GM12878 (cell line): ENCODE measurements at regions not wholly inside any gene's neighbourhood (a gene's known extent, or its start where the extent isn't known, plus 50 kb on each side); places are given as distances from the start of the nearest gene placed in this dataset.

Experiments
- ATAC-seq: fragments of 200-7000 bp; cut with Tn5 transposase; 3 replicates; pipeline ENCODE4 v1.9.1; 2020; ENCODE audit warnings: mild to moderate bottlenecking, moderate library complexity
- BruUV-seq: library from RNA; stranded (reverse); fragments of 400-500 nt; replicated peaks from 2 replicates; lab custom pipeline; 2021; lab: Mats Ljungman, UMichigan
- CTCF ChIA-PET: fragments of 300-600 bp; sonication (Branson Sonifier 250); formaldehyde crosslinking; extraction: SDS; loops from one replicate; lab custom pipeline; 2021; ENCODE audit warnings: inconsistent platforms; lab: Yijun Ruan, JAX
- POLR2A ChIA-PET: fragments of 350-600 bp; formaldehyde crosslinking; extraction: SDS; loops from one replicate; lab custom pipeline; 2021; ENCODE audit warnings: inconsistent platforms; lab: Charles Lee
- RAD21 ChIA-PET: fragments of 300-600 bp; sonication (Branson Sonifier 250); formaldehyde crosslinking; loops from one replicate; lab custom pipeline; 2023; ENCODE audit warnings: antibody characterized with exemption; ENCODE audit not compliant: unreplicated experiment; lab: Charles Lee
- SMC1A ChIA-PET: fragments of 300-600 bp; sonication (Branson Sonifier 250); formaldehyde crosslinking; loops from one replicate; lab custom pipeline; 2023; ENCODE audit not compliant: unreplicated experiment, uncharacterized antibody; lab: Charles Lee
- DNase-seq: peaks from one replicate; pipeline ENCODE4 v3.0.0-alpha.2; 2011; ENCODE audit warnings: low read depth, low spot score
- FAIRE-seq: peaks from 3 replicates; lab custom pipeline; 2011; peaks lifted over from hg19 to GRCh38; lab: Jason Lieb, UNC
- H2AFZ ChIP-seq: 2 replicates; pipeline ENCODE4 v1.6.0; 2011; ENCODE audit warnings: low read depth, low read length, control low read depth; ENCODE audit not compliant: control insufficient read depth
- H3K27ac ChIP-seq: 2 replicates; pipeline ENCODE4 v1.5.1; 2011; ENCODE audit warnings: control low read depth; ENCODE audit not compliant: control insufficient read depth, insufficient read depth
- H3K27me3 ChIP-seq, 2 experiments: replicated peaks in 1 of 2; 2 replicates each; pipeline versions ENCODE4 v1.6.0 to v1.6.1; 2011; ENCODE audit warnings: low read length in 1 of 2; ENCODE audit not compliant: control insufficient read depth in 2 of 2, insufficient read depth in 2 of 2
- H3K36me3 ChIP-seq, 2 experiments: 2 replicates each; pipeline ENCODE4 v1.5.1; 2011; ENCODE audit warnings: low read length in 1 of 2; ENCODE audit not compliant: control insufficient read depth in 2 of 2, insufficient read depth in 2 of 2
- H3K4me1 ChIP-seq: 2 replicates; pipeline ENCODE4 v1.6.1; 2011; ENCODE audit warnings: mild to moderate bottlenecking, low read length, moderate library complexity, mixed read lengths; ENCODE audit not compliant: control insufficient read depth, insufficient read depth
- H3K4me2 ChIP-seq: 2 replicates; pipeline ENCODE4 v1.6.0; 2011; ENCODE audit warnings: control low read depth; ENCODE audit not compliant: control insufficient read depth, insufficient read depth
- H3K4me3 ChIP-seq: fragments of 200-600 bp; sonication (generic); 2 replicates; pipeline ENCODE4 v1.5.1; 2016
- H3K79me2 ChIP-seq: 2 replicates; pipeline ENCODE4 v1.6.0; 2011; ENCODE audit warnings: low read length; ENCODE audit not compliant: control insufficient read depth, insufficient read depth
- H3K9ac ChIP-seq: 2 replicates; pipeline ENCODE4 v1.8.0; 2011; ENCODE audit warnings: low read length, control low read depth, mixed read lengths; ENCODE audit not compliant: control insufficient read depth, insufficient read depth
- H3K9me3 ChIP-seq: replicated peaks from 3 replicates; pipeline ENCODE4 v1.5.1; 2011; ENCODE audit warnings: mild to moderate bottlenecking, low read length; ENCODE audit not compliant: control insufficient read depth, insufficient read depth
- H4K20me1 ChIP-seq: 2 replicates; pipeline ENCODE4 v1.6.0; 2011; ENCODE audit not compliant: control insufficient read depth, insufficient read depth
- BMI1 ChIP-seq: fragments of 450-650 bp; IDR thresholded peaks from 2 replicates; pipeline ENCODE4 v1.6.1; 2016; ENCODE audit warnings: mild to moderate bottlenecking, moderate library complexity, borderline replicate concordance
- KAT2A ChIP-seq: conservative IDR thresholded peaks from 2 replicates; pipeline ENCODE4 v1.6.1; 2011; ENCODE audit warnings: low read depth, low read length; ENCODE audit not compliant: control insufficient read depth
- POLR2AphosphoS2 ChIP-seq: IDR thresholded peaks from 2 replicates; pipeline ENCODE4 v1.6.1; 2011; ENCODE audit warnings: low read depth, mild to moderate bottlenecking, low read length, improper control_type of control experiment, moderate library complexity
- SMC3 ChIP-seq: IDR thresholded peaks from 2 replicates; pipeline ENCODE4 v1.6.1; 2011; ENCODE audit warnings: low read length, improper control_type of control experiment, borderline replicate concordance
- STAT1 ChIP-seq: fragments of 450-650 bp; conservative IDR thresholded peaks from 2 replicates; pipeline ENCODE4 v1.6.1; 2014; ENCODE audit warnings: antibody characterized with exemption, mild to moderate bottlenecking
- SUZ12 ChIP-seq: fragments of 200-600 bp; sonication (generic); IDR thresholded peaks from one replicate; pipeline ENCODE4 v1.6.1; 2018; ENCODE audit warnings: antibody characterized with exemption, mild to moderate bottlenecking; ENCODE audit not compliant: unreplicated experiment
- YY1 ChIP-seq: IDR thresholded peaks from 2 replicates; pipeline ENCODE4 v1.6.1; 2011; ENCODE audit warnings: low read depth, mild to moderate bottlenecking, low read length
- ZNF384 ChIP-seq: IDR thresholded peaks from 2 replicates; pipeline ENCODE4 v1.6.1; 2012; ENCODE audit warnings: low read depth, mild to moderate bottlenecking, low read length, improper control_type of control experiment, borderline replicate concordance
- WGBS: methylation state at CpG from one replicate; pipeline ENCODE4 v1.1.6; 2016; ENCODE audit warnings: low lambda C conversion rate; ENCODE audit not compliant: insufficient replicate concordance, insufficient coverage; ENCODE audit errors: missing lambda C conversion rate; 5-methylcytosine and 5-hydroxymethylcytosine counted together
- in situ Hi-C: fragments of 300-500 bp; cut with MboI; formaldehyde crosslinking; loops from 9 replicates; pipeline ENCODE4 v1.14.3; 2018; ENCODE audit warnings: mixed read lengths
- intact Hi-C: fragments of 100-400 bp; cut with micrococcal nuclease; formaldehyde crosslinking; loops from one replicate; pipeline ENCODE4 v1.14.2; 2022; ENCODE audit not compliant: unreplicated experiment
- TF ChIP-seq, protein P1 (sequence below): fragments of 450-650 bp; formaldehyde crosslinking; IDR thresholded peaks from 2 replicates; pipeline ENCODE4 v1.4.0; 2020; ENCODE audit warnings: mild to moderate bottlenecking, moderate library complexity
- TF ChIP-seq, protein P2 (sequence below): fragments of 450-650 bp; IDR thresholded peaks from 2 replicates; pipeline ENCODE4 v1.6.1; 2016; ENCODE audit warnings: mild to moderate bottlenecking
- TF ChIP-seq, protein P3 (sequence below): fragments of 450-650 bp; IDR thresholded peaks from 2 replicates; pipeline ENCODE4 v1.6.1; 2017; ENCODE audit warnings: mild to moderate bottlenecking, low read depth, inconsistent platforms; ENCODE audit not compliant: poor library complexity, severe bottlenecking
- TF ChIP-seq, protein P4 (sequence below): fragments of 450-650 bp; IDR thresholded peaks from 2 replicates; pipeline ENCODE4 v1.6.1; 2017; ENCODE audit warnings: low read depth, mild to moderate bottlenecking, moderate library complexity

DNA sequence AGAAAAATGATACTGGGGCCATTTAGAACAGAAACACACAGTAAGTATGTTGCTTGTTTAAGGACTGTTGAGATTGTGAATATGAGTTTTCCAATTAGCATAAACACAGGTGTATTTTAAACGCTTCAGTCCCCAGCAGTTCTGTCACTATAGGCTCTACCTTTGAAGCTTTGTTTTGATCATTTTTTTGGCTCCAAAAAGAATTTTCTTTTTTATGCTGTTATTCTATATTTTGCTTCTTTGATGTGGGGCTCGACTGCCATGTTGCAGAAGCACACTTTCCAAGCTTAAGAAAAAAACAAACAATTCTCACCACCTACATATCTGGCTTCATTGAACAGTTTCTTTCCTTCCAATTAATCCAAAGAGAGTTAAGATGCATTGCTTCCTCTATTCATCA is 131.0 kb upstream of the DMAC1 start (continued):
- TF ChIP-seq, protein P1, sequence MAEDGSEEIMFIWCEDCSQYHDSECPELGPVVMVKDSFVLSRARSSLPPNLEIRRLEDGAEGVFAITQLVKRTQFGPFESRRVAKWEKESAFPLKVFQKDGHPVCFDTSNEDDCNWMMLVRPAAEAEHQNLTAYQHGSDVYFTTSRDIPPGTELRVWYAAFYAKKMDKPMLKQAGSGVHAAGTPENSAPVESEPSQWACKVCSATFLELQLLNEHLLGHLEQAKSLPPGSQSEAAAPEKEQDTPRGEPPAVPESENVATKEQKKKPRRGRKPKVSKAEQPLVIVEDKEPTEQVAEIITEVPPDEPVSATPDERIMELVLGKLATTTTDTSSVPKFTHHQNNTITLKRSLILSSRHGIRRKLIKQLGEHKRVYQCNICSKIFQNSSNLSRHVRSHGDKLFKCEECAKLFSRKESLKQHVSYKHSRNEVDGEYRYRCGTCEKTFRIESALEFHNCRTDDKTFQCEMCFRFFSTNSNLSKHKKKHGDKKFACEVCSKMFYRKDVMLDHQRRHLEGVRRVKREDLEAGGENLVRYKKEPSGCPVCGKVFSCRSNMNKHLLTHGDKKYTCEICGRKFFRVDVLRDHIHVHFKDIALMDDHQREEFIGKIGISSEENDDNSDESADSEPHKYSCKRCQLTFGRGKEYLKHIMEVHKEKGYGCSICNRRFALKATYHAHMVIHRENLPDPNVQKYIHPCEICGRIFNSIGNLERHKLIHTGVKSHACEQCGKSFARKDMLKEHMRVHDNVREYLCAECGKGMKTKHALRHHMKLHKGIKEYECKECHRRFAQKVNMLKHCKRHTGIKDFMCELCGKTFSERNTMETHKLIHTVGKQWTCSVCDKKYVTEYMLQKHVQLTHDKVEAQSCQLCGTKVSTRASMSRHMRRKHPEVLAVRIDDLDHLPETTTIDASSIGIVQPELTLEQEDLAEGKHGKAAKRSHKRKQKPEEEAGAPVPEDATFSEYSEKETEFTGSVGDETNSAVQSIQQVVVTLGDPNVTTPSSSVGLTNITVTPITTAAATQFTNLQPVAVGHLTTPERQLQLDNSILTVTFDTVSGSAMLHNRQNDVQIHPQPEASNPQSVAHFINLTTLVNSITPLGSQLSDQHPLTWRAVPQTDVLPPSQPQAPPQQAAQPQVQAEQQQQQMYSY: no peak
- no peak for TF ChIP-seq POLR2AphosphoS2
- TF ChIP-seq KAT2A: no peak
- no peak for TF ChIP-seq SUZ12
- no peak for TF ChIP-seq BMI1

DNA sequence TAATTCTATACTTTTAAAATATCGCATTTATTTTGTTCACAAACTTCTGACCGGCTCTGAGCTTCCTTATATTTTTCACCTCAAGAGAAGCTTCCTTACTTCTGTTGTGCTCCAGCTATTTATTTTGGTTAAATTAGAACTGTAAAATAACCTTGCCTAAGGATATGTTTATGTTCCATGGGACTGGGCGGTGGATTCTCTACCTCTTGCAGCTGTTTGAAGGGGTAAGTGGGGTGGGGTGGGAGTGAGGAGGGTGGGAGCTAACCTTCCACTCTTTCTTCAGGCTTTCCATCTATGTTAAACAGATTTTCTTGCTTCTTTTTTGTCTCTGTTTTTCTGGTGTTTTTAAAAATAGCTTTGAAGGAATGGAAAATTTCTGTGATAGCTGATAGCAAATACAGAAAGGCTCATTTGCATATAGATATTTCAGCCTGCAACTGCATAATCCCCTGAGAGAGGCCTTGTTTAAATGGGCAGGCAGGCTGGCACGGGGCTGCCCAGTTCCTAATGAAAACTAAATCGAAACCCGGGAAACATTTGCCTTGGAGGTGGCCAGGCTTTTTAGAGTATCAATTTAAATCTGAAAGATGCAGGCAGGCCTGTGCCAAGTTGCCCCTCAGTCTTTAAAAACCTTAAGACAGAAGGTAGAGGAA is 122.1 kb upstream of the DMAC1 start:
- Histone ChIP-seq H3K27me3 (no peaks in the 10 kb centered on the region), H3K27ac (no peak overlapping the region), H3K36me3 (no peaks in the 10 kb centered on the region), H3K4me2 (no peak overlapping the region), H4K20me1 (no peaks in the 10 kb centered on the region), H3K9ac (no peak overlapping the region), H3K9me3 (no peaks in the 10 kb centered on the region), H2AFZ (no peak overlapping the region), H3K4me3 (no peak overlapping the region), H3K79me2 (no peaks in the 10 kb centered on the region), H3K4me1 (no peaks in the 10 kb centered on the region)
- in situ Hi-C loops: no loop called here
- DNase-seq (no peak), ATAC-seq (no peak), FAIRE-seq (no peak)
- CTCF ChIA-PET: no interaction called here
- intact Hi-C loops: no loop called here
- POLR2A ChIA-PET: interaction anchor here (0.6 kb wide), 1 partner anchor 144 kb away, joined by 4 read pairs; no protein-coding TSS in a partner anchor
- WGBS: 22% methylated on average over 6 of the region's 6 CpGs
- RAD21 ChIA-PET: no interaction called here
- BruUV-seq: no TSS peak
- SMC1A ChIA-PET: no interaction called here
- TF ChIP-seq, protein P2, sequence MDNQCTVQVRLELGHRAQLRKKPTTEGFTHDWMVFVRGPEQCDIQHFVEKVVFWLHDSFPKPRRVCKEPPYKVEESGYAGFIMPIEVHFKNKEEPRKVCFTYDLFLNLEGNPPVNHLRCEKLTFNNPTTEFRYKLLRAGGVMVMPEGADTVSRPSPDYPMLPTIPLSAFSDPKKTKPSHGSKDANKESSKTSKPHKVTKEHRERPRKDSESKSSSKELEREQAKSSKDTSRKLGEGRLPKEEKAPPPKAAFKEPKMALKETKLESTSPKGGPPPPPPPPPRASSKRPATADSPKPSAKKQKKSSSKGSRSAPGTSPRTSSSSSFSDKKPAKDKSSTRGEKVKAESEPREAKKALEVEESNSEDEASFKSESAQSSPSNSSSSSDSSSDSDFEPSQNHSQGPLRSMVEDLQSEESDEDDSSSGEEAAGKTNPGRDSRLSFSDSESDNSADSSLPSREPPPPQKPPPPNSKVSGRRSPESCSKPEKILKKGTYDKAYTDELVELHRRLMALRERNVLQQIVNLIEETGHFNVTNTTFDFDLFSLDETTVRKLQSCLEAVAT: no peak
- TF ChIP-seq, protein P3, sequence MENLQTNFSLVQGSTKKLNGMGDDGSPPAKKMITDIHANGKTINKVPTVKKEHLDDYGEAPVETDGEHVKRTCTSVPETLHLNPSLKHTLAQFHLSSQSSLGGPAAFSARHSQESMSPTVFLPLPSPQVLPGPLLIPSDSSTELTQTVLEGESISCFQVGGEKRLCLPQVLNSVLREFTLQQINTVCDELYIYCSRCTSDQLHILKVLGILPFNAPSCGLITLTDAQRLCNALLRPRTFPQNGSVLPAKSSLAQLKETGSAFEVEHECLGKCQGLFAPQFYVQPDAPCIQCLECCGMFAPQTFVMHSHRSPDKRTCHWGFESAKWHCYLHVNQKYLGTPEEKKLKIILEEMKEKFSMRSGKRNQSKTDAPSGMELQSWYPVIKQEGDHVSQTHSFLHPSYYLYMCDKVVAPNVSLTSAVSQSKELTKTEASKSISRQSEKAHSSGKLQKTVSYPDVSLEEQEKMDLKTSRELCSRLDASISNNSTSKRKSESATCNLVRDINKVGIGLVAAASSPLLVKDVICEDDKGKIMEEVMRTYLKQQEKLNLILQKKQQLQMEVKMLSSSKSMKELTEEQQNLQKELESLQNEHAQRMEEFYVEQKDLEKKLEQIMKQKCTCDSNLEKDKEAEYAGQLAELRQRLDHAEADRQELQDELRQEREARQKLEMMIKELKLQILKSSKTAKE: no peak
- TF ChIP-seq, protein P4, sequence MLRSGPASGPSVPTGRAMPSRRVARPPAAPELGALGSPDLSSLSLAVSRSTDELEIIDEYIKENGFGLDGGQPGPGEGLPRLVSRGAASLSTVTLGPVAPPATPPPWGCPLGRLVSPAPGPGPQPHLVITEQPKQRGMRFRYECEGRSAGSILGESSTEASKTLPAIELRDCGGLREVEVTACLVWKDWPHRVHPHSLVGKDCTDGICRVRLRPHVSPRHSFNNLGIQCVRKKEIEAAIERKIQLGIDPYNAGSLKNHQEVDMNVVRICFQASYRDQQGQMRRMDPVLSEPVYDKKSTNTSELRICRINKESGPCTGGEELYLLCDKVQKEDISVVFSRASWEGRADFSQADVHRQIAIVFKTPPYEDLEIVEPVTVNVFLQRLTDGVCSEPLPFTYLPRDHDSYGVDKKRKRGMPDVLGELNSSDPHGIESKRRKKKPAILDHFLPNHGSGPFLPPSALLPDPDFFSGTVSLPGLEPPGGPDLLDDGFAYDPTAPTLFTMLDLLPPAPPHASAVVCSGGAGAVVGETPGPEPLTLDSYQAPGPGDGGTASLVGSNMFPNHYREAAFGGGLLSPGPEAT: no peak
- no peak for TF ChIP-seq STAT1
- TF ChIP-seq YY1: no peak
- TF ChIP-seq SMC3: no peak
- no peak for TF ChIP-seq ZNF384
